HG02884 (cell line): ENCODE measurements at regions not wholly inside any gene's neighbourhood (a gene's known extent, or its start where the extent isn't known, plus 50 kb on each side); places are given as distances from the start of the nearest gene placed in this dataset.
"Not testable (repeated sequence)": the region's sequence is repeated elsewhere in the genome, so short reads cannot be mapped to it uniquely, and the experiment has no call there.

Experiments used
- ATAC-seq: cut with Tn5 transposase; IDR thresholded peaks from one replicate; pipeline ENCODE4 v1.9.1; 2021; ENCODE audit warnings: mild to moderate bottlenecking, moderate library complexity; ENCODE audit not compliant: unreplicated experiment

- no peak for ATAC-seq
Observed at GRCh38 chr18:43710135-43710534, 432.8 kb upstream of the SYT4 start.

- no peak for ATAC-seq
Observed at GRCh38 chr18:43714343-43715010, 437.2 kb upstream of the SYT4 start.

- no peak for ATAC-seq
Observed at GRCh38 chr18:43719267-43719795, 442.0 kb upstream of the SYT4 start.

GRCh38 chr18:43720041-43720440, 442.8 kb upstream of the SYT4 start:
- no peak for ATAC-seq

GRCh38 chr18:43735570-43735969, 458.3 kb upstream of the SYT4 start:
- ATAC-seq, result no peak

GRCh38 chr18:43744960-43745745, 467.9 kb upstream of the SYT4 start:
- no peak for ATAC-seq

- no peak for ATAC-seq
Observed at GRCh38 chr18:43751203-43751602, 473.9 kb upstream of the SYT4 start.

- ATAC-seq, result no peak
Observed at GRCh38 chr18:43751835-43752234, 474.5 kb upstream of the SYT4 start.

GRCh38 chr18:43757273-43757672, 480.0 kb upstream of the SYT4 start:
- ATAC-seq, result no peak

- no peak for ATAC-seq
Observed at GRCh38 chr18:43758734-43759133, 481.4 kb upstream of the SYT4 start.

GRCh38 chr18:43760010-43760409, 482.7 kb upstream of the SYT4 start:
- no peak for ATAC-seq

GRCh38 chr18:43772907-43773306, 495.6 kb upstream of the SYT4 start:
- ATAC-seq, result no peak

GRCh38 chr18:43774497-43774896, 497.2 kb upstream of the SYT4 start:
- ATAC-seq, result no peak

- no peak for ATAC-seq
Observed at GRCh38 chr18:43775591-43775990, 498.3 kb upstream of the SYT4 start.

GRCh38 chr18:43776997-43777396, 499.7 kb upstream of the SYT4 start:
- ATAC-seq, result no peak

GRCh38 chr18:43777636-43778304, 500.5 kb upstream of the SYT4 start:
- no peak for ATAC-seq

- ATAC-seq, result no peak
Observed at GRCh38 chr18:43780782-43781340, 503.6 kb upstream of the SYT4 start.

GRCh38 chr18:43785158-43785557, 507.9 kb upstream of the SYT4 start:
- no peak for ATAC-seq

GRCh38 chr18:43786893-43787292, 509.6 kb upstream of the SYT4 start:
- no peak for ATAC-seq

- not testable (repeated sequence) for ATAC-seq
Observed at GRCh38 chr18:43787721-43788120, 510.4 kb upstream of the SYT4 start.

GRCh38 chr18:43789234-43790000, 512.1 kb upstream of the SYT4 start:
- ATAC-seq, result no peak
